NCI-H82 (cell line): ENCODE measurements at regions not wholly inside any gene's neighbourhood (a gene's known extent, or its start where the extent isn't known, plus 50 kb on each side); places are given as distances from the start of the nearest gene placed in this dataset.

ENCODE experiments used
- DNase-seq: peaks from one replicate; lab custom pipeline; 2025; lab: John Stamatoyannopoulos, UW

DNA sequence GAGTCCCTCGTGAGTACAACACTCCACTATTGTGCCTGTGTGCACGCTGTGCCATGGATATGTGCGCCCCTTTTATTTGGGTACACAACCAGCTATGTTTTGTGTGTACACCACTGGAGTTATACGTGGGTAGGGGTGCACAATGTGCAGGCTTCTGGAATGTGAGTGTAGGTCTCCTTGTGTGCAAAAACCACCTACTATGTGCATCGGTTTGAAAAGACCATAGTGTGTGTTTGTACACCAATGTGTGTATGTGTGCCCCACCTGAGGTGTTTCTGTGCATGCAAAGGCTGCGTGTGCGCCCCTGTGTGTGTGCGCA, 86.4 kb upstream of the ALDH1L1 start:
- DNase-seq = no peak

- DNase-seq = no peak
These were observed 86.0 kb upstream of the ALDH1L1 start for GRCh38 chr3:126266291-126266840.

GRCh38 chr3:126264952-126265351, 84.6 kb upstream of the ALDH1L1 start:
- DNase-seq = no peak

GRCh38 chr3:126264381-126264780, 84.0 kb upstream of the ALDH1L1 start:
- peak; percentile 56 for DNase-seq

DNA sequence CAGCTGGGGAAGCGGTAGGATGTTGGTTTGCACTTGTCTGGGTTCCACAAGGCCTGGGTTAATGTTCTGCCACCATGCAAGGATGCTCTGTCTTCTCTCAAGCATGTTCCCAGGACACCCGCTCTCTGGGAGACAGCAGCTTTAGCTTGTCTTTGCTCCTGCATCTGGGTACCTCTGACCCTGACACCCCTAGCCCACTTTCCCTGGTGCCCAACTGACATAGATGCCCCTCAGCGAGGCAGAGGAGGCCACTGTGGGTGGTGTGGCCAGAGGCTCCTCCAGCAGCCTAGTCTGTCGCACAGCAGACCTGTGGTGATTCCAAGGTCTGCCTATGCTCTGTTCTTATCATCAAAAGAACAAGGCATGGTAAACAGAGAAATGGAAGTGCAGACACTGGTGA, 83.6 kb upstream of the ALDH1L1 start:
- DNase-seq = no peak

- DNase-seq = no peak
These were observed 83.2 kb upstream of the ALDH1L1 start for GRCh38 chr3:126263539-126263938.

- DNase-seq = no peak
These were observed 81.8 kb upstream of the ALDH1L1 start for GRCh38 chr3:126262227-126262626.

DNA sequence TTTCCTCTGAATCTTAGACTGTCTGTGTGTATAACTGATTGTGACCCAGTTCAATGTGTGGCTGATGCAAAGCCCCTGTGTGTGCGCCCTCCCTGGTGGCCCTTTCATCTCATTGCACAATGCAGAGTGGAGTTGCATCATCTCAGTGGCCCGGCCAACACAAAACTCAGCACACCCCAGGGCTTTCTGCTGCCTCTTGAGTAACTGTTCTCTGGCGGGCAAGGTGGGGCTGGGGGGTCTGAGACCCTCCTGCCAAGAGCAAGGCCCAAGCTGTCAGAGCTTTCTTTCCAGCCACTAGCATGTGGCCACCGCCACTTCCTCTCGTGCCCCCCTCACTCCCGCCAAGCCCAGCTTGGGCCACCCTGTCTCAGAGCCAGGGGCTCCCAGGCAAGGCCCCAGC, 80.7 kb upstream of the ALDH1L1 start:
- DNase-seq = peak; percentile 24

DNA sequence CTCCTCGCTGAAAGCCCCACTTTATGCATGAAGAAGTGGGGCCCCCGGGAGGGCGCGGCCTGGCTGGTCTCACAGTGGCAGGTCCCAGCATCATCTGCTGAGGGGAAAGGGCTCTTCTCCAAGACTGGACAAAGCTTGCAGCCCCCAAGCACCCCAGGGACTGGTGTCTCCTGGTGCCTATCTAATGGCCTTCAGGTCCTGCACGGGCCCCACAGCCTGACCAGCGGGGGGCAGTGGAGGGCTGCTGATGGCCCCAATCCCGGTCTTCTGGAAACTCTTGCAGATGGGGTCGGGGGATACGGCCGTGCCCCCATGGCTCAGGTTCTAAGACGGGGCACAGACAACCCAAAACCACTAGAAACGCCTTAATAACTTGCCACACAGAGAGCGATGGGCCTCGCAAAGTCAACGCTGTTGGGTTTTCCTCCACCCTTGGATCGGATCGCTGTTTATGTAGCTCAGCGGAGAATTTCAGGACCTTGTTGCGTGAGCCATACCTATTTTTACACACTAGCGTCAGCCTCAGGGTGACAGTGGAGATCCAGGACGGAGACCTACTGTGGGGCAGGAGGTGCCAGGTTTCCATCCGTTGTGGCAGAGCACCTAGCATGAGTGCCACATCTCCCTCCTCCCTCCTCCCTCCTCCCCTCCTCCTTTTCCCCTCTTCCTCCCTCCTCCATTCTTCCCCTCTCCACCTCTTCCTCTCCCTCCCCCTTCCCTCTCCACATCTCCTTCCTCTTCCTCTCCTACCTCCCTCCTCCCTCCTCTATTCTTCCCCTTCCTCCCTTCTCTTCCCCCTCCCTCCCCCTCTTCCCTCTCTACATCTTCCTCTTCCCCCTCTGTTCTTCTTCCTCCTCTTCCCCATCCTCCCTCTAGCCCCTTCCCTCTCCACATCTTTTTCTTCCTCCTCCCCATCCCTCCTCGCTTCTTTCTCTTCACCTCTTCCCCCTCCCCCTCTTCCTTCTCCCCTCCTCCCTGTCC, 79.3 kb upstream of the ALDH1L1 start:
- peak; percentile 62 for DNase-seq

- DNase-seq = no peak
These were observed 78.3 kb upstream of the ALDH1L1 start for GRCh38 chr3:126258670-126259069.

DNA sequence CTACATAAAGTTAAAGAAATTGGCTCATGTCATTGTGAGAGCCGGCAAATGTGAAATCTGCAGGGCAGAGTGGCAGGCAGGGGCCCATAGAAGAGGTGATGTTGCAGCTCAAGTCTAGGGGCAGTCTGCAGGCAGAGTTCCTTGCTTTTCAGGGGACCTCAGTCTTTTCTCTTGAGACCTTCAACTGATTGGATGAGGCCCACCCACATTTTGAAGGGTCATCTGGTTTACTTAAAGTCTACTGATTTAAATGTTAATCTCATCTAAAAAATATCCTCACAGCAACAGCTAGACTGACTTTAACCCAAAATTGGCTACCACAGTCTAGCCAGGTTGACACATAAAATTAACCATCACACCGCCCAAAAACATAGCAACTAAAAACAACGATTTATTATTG, 77.6 kb upstream of the ALDH1L1 start:
- no peak for DNase-seq

- no peak for DNase-seq
These were observed 76.8 kb upstream of the ALDH1L1 start for GRCh38 chr3:126257174-126257573.

- no peak for DNase-seq
These were observed 75.9 kb upstream of the ALDH1L1 start for GRCh38 chr3:126256251-126256650.

GRCh38 chr3:126253072-126253471, 72.7 kb upstream of the ALDH1L1 start:
- no peak for DNase-seq

- no peak for DNase-seq
These were observed 72.0 kb upstream of the ALDH1L1 start for GRCh38 chr3:126252373-126252772.

GRCh38 chr3:126245811-126246727, 65.7 kb upstream of the ALDH1L1 start:
- DNase-seq = peak; percentile 67
